Endothelial cell of umbilical vein (primary cell): ENCODE measurements at regions not wholly inside any gene's neighbourhood (a gene's known extent, or its start where the extent isn't known, plus 50 kb on each side); places are given as distances from the start of the nearest gene placed in this dataset.

ENCODE experiments used
- EZH2 ChIP-seq: IDR thresholded peaks from 2 replicates; pipeline ENCODE4 v1.6.1; 2012; ENCODE audit warnings: borderline replicate concordance, low read depth, mild to moderate bottlenecking, moderate library complexity, low read length, inconsistent platforms; ENCODE audit not compliant: severe bottlenecking
- FOS ChIP-seq: IDR thresholded peaks from 2 replicates; pipeline ENCODE4 v1.6.1; 2011; ENCODE audit warnings: mild to moderate bottlenecking, low read length, moderate library complexity, borderline replicate concordance; ENCODE audit not compliant: insufficient read depth
- JUN ChIP-seq: IDR thresholded peaks from 2 replicates; pipeline ENCODE4 v1.6.1; 2011; ENCODE audit warnings: borderline replicate concordance, low read depth; ENCODE audit not compliant: insufficient read length, insufficient read depth
- POLR2A ChIP-seq: IDR thresholded peaks from 2 replicates; pipeline ENCODE4 v1.6.1; 2012; ENCODE audit warnings: low read depth, mild to moderate bottlenecking, control low read depth, low read length
- POLR2AphosphoS5 ChIP-seq: IDR thresholded peaks from 2 replicates; pipeline ENCODE4 v1.6.1; 2012; ENCODE audit warnings: low read depth, mild to moderate bottlenecking, control low read depth, low read length, moderate library complexity; ENCODE audit not compliant: insufficient read depth
- TF ChIP-seq, protein P1 (sequence below), 2 donors: IDR thresholded peaks; 1 replicate in 1 of 2; 2 replicates in 1 of 2; pipeline ENCODE4 v1.5.1; 2011; ENCODE audit warnings: low read length in 2 of 2, mild to moderate bottlenecking in 2 of 2, moderate library complexity in 2 of 2, control low read depth in 1 of 2, inconsistent platforms in 1 of 2, low read depth in 1 of 2; ENCODE audit not compliant: insufficient read depth in 1 of 2; ENCODE audit errors: extremely low read depth in 1 of 2
- TF ChIP-seq, protein P2 (sequence below): IDR thresholded peaks from 2 replicates; pipeline ENCODE4 v1.6.1; 2011; ENCODE audit not compliant: insufficient read depth, insufficient read length

DNA sequence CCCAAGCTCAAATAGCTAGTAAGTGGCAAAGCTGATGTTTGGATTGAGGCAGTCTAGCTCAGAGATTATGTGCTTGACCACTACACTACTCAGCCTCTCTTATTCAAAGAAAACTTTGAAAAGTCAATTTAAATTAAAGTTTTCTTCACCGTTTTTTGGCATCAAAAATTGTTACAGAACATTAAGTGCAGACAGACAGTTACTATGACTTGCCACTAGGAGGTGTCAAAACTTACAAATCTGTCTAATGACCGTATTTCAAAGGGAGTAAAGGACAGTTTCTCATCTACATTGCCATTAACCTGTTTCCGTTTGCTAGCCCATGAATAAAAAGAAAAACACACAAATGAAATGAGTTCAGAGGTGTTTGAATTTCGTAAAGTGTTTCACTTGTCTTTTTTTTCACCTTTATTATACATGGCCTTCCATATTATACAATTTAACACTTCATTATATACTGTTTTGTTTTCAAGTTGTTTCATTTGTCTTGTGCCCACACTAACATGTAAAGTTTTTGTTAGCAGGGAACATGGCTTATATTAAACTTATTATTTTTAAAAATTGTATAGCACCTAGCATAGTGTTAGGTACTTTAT is 57.4 kb upstream of the MTF2 start:
- TF ChIP-seq, protein P1, sequence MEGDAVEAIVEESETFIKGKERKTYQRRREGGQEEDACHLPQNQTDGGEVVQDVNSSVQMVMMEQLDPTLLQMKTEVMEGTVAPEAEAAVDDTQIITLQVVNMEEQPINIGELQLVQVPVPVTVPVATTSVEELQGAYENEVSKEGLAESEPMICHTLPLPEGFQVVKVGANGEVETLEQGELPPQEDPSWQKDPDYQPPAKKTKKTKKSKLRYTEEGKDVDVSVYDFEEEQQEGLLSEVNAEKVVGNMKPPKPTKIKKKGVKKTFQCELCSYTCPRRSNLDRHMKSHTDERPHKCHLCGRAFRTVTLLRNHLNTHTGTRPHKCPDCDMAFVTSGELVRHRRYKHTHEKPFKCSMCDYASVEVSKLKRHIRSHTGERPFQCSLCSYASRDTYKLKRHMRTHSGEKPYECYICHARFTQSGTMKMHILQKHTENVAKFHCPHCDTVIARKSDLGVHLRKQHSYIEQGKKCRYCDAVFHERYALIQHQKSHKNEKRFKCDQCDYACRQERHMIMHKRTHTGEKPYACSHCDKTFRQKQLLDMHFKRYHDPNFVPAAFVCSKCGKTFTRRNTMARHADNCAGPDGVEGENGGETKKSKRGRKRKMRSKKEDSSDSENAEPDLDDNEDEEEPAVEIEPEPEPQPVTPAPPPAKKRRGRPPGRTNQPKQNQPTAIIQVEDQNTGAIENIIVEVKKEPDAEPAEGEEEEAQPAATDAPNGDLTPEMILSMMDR (IDR thresholded peaks at IDR 0.05; ENCODE audit: extremely low read depth in 1 of 2, insufficient read depth in 1 of 2, low read depth in 1 of 2, low read length in 2 of 2): peak; percentile 55 to 59
- TF ChIP-seq POLR2A (no peak), FOS (no peak), EZH2 (no peak), JUN (no peak), POLR2AphosphoS5 (no peak)
- TF ChIP-seq, protein P2, sequence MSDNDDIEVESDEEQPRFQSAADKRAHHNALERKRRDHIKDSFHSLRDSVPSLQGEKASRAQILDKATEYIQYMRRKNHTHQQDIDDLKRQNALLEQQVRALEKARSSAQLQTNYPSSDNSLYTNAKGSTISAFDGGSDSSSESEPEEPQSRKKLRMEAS: no peak
